GM18951 (cell line): ENCODE measurements at regions not wholly inside any gene's neighbourhood (a gene's known extent, or its start where the extent isn't known, plus 50 kb on each side); places are given as distances from the start of the nearest gene placed in this dataset.

ENCODE experiments used
- POLR2A ChIP-seq: IDR thresholded peaks from 4 replicates; pipeline ENCODE4 v1.6.1; 2011; ENCODE audit warnings: mild to moderate bottlenecking; ENCODE audit not compliant: insufficient read length, insufficient read depth; ENCODE audit errors: extremely low read depth
- in situ Hi-C: fragments of 300-500 bp; cut with MboI; formaldehyde crosslinking; loops from one replicate; pipeline ENCODE4 v1.12.0; 2022; ENCODE audit warnings: low sequenced_read_pairs, mixed read lengths, inconsistent platforms; ENCODE audit not compliant: unreplicated experiment

DNA sequence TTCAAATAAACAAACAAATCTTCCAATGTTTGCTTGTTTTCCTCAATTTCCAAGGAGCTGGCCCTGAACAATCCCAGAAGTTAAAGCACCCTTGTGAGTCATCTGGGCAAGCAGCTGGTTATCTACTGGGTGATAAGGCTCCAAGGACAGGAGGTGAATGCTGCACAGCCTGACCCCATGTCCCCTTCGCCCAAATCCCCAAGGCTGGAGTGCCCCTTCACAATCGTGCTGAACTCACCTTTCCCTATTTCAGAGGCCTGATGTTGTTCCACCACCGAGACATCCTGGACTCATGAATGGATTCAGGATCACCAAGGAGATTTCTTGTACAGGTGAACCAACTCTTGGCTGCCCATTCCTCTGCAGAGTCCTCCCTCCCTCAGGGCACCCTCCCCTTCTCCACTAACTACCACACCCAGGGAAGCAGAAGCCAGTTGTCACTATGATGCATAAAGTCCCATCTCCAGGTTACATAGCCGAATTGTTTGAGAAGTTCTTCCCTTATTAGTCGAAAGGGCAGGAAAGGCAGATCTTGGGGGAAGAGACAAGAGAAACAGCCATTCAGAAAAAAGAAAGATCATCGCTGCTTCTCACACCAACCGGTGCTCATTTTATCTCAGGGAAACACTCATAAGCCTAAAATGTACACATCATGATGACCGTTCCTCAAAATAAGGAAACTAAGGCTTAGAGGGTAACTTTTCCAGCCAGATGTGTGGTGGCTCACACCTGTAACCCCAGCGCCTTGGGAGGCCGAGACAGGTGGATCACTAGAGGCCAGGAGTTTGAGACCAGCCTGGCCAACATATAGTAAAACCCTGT lies 138.8 kb upstream of the RREB1 start:
- in situ Hi-C loops, result no loop called here
- no peak for TF ChIP-seq POLR2A

DNA sequence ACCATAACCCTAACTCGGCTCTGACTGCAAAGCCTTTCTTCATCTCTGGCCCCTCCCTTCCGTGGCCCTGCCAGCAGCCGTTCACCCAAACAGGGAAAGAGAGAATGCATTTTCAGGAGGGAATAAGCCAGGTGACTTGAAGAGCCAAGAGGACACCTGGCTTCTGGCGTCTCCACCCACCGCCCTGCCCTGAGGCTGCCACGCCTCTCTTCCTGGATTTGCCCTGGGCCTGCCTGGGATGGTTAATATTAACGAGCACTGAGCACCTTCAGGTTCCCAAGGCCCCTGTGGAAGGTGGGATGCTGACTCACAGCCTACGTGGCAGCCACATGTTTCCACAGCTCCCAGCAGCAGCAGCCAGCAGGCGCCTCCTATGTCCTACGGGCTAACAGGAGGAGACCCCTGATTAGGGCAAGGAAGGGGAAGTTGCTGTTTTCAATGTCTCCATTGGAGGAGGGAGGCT lies 138.0 kb upstream of the RREB1 start:
- no peak for TF ChIP-seq POLR2A
- in situ Hi-C loops, result no loop called here

DNA sequence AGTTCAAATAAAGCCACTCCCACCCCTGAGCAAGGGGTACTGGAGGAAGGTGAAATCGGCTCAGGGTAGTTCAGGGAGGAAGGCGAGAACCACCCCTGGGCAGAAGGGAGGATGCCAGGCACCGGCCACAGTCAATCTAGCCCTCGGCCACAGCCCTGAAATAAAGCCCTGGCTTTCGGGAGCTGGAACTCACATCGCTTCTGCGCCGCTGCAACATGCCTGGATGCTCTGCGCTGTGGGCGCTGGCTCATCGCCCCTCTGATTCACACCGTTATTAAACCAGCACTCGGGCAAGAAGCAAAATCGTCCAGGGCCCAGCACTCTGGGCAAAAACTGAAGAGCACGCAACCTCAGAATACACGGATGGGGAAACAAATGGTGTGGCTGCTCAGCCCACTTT lies 136.9 kb upstream of the RREB1 start:
- no peak for TF ChIP-seq POLR2A
- in situ Hi-C loops, result no loop called here

DNA sequence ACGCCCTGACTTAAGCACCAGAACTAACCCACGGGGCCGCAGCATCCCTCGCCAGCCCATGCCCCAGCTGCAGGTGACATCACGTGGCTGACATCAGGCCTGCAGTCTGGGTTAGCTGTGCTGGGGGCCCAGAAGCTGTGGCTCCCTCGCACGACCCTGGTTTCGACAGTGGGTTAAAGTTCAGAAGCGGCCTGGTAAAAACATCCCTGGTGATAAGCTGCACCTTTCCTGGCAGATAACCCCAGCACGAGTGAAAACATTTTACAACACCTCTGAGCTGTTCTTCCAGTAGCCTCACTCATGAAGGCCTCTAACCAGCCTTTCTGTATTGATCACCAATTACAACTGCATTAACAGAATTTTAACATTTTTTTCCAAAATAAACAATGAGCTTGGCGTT lies 136.4 kb upstream of the RREB1 start:
- no peak for TF ChIP-seq POLR2A
- in situ Hi-C loops, result no loop called here

DNA sequence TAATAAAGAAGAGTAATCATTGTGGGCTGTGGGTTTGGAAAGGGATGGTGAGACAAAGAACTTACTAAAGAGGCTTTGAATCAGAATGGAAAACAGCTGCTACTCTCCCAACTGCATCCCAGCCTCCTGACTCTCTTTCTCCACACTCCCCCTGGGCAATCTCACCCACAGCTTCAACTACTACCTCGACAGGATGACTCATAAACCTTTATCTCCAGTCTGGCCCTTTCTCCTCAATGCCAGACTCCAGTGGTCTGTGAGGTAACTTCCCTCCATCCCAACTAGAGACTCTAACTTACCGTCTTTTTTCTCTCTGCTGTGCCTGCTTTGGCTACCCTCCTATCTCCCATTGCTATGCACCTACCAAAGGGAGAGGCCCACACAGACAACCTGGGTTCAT lies 135.3 kb upstream of the RREB1 start:
- in situ Hi-C loops, result no loop called here

DNA sequence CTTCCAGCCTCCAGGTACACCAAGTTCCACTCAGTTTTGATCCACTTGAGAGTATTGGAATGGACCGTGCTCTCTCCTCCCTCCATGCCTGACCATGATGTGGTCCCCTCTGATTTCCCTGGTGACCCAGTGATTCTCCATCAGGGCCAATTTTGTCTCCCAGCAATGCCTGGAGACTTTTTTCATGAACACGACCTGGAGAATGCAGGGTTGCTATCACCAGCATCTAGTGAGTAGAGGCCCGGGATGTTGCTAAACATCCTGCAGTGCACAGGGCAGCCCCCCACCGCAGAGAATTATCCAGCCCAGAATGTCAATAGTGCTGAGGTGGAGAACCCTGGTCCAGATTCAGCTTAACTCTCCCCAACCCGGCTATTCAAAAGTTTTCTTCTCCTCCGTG lies 134.0 kb upstream of the RREB1 start:
- in situ Hi-C loops, result no loop called here
- no peak for TF ChIP-seq POLR2A

More for the DNA sequence above, 135.3 kb upstream of the RREB1 start:
- no peak for TF ChIP-seq POLR2A

DNA sequence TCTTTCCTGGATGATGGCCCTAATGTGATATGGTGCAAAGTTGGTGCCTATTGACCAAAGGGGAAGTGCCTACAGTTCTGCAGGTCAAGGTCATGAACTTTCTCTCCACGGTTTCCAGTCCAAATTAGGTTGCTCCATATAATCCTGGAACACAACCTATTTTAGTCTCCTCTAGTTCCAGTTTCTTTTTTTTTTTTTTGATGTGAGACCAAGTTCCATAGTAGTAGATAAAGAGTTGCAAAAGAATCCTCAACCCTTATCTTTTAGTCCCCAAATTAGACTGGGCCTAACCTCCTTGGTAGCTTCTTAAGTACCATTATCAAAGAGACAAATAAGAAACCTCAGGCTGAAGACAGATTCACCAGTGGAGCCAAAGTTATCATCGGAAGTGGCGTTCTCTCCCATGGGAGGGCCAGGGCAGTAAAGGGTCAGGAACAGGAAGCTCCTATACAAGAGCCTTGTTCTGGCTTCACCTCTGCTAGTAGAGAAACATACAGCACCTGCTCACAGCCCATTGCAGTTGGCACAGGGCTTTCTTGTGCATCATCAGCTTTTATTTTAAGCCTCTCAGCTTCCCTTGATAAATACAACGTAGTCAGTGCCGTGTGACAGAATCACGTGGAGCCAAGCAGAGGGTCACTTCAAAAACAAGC lies 132.2 kb upstream of the RREB1 start:
- TF ChIP-seq POLR2A, result no peak
- in situ Hi-C loops, result no loop called here

DNA sequence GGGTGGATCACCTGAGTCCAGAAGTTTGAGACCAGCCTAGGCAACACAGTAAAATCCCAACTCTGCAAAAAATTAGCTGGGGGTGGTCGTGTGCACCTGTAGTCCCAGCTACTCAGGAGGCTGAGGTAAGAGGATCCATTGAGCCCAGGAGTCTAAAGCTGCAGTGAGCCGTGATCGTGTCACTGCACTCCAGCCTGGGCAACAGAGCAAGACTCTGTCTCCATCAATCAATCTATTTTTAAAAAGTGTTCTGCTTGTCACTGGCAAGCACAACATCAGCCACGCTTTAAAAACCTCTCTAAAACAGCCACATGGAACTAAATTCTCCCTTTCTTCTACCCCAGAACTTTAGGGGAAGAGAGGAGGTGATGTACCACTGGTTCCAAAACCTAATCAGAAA lies 131.6 kb upstream of the RREB1 start:
- TF ChIP-seq POLR2A, result no peak
- in situ Hi-C loops, result no loop called here

DNA sequence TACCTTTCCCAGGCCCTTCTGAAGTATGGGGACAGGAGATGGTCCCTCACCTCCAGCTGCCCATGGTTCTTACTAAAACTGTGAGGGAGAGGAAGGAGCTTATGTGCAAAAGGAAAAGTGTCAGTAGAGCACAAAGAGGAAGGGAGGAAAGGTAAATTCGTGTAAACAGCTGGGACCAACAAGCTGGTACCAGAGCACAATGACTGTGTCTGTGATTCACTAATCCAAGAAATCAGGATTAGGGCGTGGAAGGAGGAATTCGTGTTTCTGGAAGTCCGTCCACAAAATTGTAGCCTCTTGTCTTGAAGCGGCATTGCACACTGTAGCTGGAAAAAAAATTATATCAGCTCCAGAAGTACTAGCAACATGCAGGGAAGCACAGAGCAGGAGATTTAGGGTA lies 129.0 kb upstream of the RREB1 start:
- TF ChIP-seq POLR2A, result no peak
- in situ Hi-C loops, result no loop called here

DNA sequence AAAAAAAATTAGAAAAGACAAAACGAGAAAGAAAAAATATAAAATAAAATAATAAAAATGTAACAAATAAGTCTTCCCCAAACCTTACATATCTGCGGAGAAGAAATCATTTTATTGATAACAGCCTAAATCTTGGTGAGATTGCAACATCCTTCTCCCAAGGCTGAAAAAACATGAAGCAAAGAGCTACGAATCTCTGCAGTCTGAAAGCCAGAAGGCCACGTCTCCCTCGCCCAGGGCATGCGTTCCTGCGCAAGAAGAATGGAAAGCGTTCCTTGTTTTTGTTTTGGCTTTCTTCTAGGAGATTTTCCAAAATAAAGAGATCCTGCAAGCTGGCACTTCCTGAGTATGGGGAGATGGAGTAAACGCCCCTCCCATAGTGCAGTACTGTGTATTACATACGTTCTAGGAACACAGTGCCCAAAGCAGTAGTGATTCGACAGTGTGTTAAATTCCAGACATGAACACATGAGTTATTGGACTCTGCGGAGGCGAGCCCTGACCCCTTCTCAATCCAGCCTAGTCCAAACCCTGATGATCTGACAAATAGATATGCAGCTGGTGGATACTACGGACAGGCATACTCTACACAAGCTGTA lies 126.7 kb upstream of the RREB1 start:
- in situ Hi-C loops, result no loop called here
- TF ChIP-seq POLR2A, result no peak

DNA sequence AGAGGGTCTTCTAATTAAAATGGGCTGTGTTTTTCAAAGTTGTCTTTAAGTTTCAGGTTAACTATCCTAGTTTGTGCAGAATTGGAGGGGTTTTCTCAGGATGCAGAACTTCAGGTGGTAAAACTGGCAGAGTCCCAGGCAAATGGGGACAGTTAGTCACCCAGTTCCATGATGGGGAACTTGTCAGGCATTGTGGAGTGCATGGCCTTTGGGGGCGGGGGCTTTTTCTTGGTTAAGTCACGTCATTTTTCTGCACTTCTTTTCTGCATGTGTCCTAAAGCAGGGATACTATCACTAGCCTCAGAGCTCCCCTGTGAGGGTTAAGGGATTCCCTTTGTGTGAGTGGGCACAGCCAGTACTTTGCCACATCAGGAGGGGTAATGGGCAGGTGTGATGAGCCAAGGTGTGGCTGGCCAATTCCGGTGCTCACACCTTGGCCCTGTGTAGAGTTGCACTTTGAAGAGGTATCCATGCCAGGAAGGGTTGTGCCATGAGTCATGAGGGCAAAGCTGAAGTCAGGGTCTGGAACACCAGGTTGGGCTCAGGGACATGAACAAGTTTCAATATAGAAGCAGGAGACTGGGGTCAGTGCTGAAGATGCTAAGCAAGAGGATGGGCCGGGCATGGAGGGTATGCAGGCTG lies 126.0 kb upstream of the RREB1 start:
- TF ChIP-seq POLR2A, result no peak
- in situ Hi-C loops, result no loop called here

DNA sequence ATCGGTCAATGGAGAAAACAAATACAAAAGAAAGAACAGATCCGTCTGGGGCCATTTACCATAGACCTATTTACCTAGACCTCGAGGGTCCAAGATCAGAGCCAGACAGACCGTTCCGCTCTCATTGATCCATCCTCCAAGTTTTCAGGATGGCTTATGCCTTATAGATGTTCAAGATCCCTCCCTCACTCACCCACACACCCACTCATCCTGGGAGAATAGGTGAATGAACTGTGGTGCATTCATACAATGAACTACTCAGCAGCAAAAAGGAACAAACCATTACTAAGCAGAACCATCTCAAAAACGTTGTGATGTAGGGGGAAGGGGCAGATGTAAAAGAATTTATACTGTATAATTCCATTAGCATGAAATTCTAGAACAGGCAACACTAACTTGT lies 125.1 kb upstream of the RREB1 start:
- in situ Hi-C loops, result no loop called here
- no peak for TF ChIP-seq POLR2A

DNA sequence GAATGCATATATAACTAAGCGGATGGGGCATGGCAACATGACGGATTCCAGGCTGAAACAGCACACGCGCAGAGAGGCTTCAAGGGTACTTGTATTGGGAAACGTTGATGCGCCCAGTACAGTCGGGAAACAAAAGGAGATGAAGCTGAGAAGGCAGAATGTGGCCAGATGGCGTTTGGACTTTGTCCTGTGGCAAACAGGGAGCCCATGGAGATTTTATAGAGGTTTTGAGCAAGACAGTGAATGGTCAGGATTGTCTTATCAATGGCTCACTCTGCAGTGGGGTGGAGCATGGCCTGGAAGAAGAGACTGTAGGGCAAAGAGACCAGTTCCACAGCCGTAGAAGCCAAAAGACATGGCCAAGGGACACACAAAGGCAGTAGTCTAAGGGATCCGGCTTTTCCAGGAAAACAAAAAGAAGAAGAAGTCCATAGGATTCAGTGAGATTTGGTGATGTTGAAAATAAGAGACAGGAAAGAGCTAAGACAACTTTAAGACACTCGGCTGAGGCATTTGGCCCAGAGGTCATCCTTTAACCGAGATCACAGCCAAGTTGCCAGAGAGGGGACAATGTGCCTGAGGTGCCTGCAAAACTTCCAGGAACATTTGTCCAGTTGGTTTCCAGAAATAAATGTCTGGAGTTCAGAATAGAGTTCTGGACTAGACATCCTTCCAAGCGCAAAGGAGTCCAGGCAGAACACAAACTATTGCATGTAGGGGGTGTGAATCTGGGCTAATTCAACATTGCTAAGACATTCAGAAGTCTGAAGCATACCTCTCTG lies 123.0 kb upstream of the RREB1 start:
- in situ Hi-C loops, result no loop called here

More for the DNA sequence above, 123.0 kb upstream of the RREB1 start:
- TF ChIP-seq POLR2A, result no peak
